HG03139 (cell line): ENCODE measurements at regions not wholly inside any gene's neighbourhood (a gene's known extent, or its start where the extent isn't known, plus 50 kb on each side); places are given as distances from the start of the nearest gene placed in this dataset.

Experiments used
- ATAC-seq: cut with Tn5 transposase; IDR thresholded peaks from one replicate; pipeline ENCODE4 v1.9.1; 2021; ENCODE audit not compliant: unreplicated experiment

DNA sequence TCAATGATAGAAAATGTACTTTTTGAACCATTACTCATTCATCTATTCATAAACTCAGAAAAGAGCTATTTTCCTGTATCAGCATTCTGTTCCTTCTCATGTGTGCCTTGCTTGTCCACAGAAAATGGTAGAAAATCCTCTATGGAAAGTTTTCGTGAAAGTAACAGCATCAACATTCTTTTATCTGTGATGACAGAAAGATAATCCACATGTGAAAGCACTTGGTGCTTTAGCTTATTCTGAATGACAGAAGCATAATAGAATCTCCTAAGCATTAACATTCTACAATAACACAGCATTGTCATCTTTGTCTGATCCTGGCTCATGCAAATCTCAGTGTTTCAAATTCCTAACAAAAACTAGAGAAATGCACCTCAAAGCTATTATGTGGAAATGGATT, 431.9 kb downstream of the ADAMTS20 start:
- no peak for ATAC-seq

DNA sequence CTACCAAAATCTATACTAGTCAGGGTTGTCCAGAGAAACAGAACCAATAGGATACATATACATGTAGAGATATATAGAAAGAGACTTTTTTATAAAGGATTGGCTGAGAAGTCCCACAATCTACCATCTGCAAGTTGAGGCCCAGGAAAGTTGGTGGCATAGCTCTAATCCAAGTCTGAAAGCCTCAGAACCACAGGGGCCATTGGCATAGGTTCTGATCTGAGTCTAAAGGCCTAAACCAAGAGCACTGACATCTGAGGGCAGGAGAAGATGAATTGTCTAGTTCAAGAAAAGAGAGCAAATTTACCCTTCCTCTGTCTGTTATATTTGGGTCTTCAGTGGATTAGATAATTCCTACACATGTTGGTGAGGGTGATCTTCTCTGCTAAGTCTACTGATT, 433.1 kb downstream of the ADAMTS20 start:
- ATAC-seq: no peak

DNA sequence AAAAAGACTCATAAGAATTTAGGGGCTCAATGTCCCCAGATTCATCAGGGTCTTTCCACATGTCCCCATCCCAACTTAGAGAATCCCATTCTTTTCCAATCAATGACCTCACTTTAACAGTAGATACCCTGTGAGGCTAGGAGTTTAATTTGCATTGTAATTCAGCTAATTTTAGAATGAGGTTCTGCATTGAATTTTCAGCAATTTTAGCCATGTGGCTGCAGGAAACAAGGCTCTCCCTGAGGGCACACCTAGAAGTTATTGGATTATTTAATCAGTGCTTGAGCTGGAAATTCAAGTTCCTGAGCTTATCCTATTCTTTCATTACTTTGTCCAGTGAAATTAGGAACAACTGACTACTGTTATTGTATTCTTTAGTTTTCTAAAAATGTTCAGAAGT, 433.8 kb downstream of the ADAMTS20 start:
- ATAC-seq: no peak

DNA sequence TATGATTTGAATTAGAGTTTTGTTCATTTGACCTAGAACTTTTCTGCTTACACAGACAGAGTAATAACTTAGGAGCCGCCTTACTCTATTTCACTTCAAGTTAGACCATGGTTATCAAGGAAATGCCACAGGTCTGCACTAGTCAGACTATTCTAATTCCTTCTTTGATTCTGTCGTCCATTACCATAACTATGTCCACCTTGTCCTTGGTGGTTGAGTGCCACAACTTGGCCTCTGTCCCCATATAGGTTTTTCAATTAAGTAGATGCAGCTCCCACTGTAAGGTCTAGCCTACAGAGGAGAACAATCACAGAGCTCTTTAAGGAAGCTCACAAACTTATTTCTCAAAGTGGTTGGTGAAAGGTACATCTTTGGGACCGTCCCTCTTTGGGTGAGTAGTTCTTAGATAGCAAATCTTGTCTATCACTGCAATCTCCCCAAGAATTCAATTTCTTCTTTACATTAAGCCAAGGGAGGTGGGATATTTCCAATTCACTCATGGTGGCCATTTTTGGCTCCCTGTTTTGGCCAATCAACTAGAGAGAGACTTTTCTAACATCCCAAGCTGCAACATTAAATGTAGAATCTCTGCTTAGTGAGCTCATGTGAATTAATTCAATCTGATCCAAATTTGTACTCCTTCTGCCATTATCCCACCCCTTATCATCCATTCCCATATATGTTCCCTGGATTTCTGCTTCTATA, 434.6 kb downstream of the ADAMTS20 start:
- ATAC-seq: no peak

DNA sequence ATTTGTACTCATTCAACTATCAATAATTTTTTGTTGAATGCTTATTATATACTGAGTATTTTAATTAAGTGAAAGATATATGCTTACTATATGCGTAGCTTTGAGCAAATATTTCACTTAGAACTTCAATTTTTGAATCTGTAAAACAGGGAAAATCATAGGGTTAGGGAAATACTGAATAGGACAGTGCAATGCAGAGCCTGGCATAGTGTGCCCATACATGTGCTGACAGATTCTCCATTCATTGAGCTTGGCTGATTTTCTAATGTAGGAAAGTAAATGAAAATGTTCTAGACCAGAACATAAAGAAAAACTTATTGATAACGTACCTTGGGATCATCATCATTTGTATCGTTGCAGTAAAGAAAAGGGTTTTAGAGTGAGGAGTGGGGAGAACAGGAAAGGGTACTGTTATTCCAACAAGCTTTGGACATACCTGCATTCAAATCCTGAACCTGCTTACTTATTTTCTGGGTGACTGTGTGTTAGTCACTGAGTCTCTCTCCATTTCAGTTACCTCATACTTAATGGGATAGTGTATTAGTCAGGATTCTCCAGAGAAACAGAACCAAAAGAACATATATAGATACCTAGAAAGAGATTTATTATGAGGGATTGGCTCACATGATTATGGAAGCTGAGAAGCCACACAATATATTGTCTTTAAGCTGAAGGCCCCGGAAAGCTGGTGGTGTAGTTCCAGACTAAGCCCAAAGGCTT, 436.4 kb downstream of the ADAMTS20 start:
- no peak for ATAC-seq

DNA sequence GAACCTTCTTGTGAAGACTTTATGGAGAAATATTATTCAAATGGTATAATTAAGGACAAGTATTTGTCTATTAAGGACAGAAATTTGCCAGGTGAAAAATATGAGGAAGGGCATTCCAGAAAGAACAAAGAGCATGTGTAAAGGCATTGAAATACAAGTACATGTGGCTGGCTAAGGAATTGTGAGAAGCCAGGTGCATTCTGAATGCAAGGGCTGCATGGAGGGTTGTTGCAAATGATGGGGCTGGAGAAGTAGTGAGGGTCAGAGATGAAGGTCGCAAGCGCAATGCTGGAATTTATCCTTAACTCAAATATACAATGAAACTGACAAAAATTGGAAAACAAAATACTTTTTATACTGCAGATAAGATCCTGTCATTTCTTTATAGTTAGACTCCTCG, 437.7 kb downstream of the ADAMTS20 start:
- ATAC-seq: no peak

DNA sequence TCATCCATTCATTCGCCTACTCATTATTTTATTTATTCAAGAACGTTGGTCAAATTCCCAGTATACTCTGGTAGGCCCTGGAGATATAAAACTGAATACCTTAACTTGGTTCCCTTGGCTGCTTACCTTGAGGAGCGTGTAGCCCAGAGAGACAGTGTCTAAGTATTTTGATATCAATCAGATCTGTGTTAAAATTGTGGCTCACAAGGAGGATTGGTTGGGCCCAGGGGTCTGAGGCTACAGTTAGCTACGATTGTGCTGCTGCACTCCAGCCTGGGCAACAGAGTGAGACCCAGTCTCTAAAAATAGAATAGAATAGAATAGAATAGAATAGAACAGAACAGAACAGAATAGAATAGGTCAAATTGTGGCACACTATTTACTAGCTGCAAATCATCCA, 438.4 kb downstream of the ADAMTS20 start:
- ATAC-seq: no peak

DNA sequence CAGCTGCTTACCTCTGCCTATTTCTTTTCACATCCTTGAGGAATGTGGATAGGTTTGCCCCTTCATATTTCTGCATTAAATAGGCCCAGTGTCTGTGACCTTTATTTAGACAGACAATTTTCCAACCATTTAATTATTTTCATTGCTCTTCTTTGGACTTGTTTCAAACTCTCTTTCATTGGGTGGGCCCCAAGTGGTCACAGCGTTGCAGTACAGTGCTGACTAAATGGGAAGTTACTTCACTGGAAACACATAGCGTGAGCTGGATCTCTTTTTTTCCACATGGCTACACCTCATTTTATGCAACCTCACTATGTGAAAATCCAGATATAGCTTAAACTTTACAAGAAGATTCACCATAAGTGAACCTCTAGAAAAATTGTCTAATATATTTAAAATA, 438.9 kb downstream of the ADAMTS20 start:
- ATAC-seq: no peak

DNA sequence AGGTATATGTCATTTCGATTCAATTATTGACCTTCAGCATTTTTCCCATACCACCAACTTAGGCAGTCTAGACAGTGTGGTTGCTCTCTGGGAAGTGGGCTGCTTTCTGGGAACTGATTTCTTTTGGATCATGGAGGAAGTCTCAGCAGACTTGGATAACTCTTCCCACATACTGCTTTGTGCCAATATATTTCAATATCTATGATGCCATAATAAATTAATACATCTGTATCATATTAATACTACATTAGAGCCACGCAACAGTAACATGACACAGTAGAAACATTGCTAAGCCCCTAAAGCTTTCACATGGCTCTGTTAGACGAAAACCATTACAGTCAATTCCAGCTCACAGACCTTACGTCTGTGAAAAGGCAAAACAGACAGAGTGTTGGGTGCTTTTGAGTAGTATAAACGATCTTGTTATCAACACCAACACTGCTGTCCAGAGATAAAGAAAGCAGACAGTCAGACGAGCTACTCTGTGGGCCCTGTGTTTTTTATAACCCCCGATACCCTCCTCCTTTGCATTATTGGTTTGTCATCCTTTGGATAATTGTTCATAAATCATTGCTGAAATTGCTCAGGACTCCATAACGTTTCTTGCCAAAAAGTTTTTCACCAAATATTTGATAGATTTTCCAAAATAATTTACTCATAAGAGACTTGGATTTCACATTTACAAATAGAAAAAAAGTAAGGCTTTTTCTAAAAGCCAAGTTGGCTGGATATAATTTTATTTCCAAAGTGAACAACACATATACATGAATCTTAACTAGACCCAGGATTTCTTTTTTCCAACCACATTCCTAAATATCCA, 439.7 kb downstream of the ADAMTS20 start:
- ATAC-seq: no peak

DNA sequence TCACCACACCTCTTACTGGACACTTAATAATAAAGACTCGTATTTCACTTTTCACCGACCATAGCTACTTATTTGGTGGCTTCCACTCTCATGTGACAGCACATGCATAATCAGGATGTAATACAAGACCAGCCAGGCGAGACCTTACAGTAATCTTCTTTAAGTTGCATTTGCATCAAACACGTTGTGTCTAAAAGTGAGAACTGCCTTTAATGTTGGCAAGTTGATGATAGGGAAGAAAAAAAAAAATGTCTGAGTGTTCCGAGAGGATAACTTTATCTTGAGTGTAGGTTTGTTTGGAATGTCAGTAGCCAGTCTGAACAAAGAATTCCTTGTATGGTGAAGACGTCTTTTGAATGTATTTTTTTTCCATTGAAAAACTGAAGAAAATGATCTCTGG, 440.4 kb downstream of the ADAMTS20 start:
- ATAC-seq: no peak

DNA sequence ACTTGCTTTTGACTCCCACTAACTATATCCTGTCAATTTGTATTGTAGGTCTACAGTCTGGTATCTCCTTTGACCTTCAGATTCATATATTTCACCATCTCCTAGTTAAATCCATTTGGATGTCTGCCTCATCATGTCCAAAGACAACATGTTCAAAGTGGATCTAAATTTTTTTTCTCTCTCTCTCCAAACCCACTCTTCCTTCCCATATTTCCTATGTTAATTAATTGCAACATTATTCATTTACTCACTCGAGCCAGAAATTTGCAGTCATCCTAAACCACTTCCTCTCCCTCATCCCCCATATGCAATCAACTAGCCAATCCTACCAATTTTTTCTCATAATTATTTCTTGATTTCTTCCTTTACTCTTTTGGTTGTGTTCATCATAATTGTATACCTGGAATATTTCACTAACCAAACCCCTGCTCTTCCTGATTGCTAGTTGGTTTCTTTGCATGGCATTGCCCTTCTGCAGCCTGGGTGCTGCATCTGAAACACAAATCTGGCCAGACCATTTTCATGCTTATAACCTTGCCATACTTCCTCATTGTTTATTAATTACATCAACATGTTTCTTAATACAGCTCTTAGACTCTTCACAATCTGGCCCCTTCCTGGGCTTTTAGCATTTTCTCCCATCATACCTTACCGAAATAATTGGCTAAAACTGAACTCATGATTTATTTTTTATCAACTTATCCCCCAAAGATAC, 442.2 kb downstream of the ADAMTS20 start:
- no peak for ATAC-seq

DNA sequence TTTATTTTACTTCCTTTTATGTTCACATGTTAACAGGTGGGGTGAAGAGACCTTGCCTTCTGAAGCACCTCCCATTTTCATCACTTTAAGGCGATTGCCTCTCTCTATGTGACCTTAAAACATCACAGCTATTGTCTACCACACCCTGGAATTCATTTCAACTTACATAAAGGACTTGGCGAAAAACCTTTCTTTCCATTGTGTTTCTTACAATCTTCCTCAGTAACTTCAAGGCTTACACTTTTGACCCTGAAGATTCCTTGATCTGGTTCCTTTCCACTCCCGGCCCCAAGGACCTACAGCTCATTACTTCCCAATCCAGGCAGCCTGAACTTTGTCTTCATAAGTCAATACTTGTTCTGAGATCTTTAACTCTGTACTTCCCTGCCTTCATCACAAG, 443.3 kb downstream of the ADAMTS20 start:
- no peak for ATAC-seq

DNA sequence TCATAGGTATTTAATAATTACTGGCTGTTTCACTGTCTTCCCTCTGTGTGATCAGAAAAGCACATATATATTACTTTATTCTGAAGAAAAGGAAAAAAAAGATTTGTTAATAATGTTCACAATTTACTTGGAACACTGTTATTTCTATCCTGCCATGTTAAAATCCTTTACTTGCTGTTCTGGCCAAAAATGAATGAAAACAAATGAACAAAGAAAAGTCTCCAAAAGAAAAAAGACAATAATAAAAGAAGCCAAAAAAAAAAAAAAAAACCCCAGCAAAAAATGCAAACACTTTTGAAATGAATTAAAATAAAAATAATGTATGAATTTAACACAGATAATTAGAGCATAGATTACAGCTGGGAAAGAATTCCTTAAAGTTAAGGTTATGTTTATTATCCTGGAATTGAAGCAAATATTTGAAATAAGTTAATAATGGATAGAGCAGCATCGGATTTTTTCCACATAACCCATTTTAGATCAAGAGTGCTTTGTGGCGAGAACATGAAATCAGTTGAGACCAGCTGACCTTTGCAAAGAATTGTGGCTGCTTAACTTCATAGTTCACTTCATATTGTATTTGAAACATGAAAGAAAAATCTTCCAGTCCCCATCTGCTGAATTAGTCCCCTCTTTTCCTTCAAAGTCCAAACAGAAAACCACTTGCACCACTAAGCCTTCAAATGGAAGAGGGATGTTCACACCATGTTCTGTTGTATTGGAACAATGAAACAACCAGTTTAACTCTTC, 444.8 kb downstream of the ADAMTS20 start:
- ATAC-seq: no peak

DNA sequence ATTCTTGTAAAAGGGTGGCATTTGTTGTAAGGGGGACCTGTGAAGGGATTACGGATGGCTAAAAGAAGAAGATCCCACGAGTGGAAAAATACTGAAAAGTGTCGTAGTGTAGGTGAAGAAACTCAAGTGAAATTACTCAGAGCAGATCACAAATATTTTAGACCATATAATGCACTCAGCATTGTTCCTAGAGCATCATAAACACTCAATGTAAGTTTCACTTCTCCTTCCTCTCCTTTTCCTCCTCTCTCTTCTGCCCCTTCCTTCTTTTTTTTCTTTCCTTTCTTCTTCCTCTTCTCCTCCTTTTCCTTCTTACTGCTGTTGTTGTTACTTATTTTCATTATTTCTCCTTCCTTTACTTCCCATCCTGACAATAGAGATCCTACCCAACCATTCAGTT, 445.6 kb downstream of the ADAMTS20 start:
- ATAC-seq: no peak

DNA sequence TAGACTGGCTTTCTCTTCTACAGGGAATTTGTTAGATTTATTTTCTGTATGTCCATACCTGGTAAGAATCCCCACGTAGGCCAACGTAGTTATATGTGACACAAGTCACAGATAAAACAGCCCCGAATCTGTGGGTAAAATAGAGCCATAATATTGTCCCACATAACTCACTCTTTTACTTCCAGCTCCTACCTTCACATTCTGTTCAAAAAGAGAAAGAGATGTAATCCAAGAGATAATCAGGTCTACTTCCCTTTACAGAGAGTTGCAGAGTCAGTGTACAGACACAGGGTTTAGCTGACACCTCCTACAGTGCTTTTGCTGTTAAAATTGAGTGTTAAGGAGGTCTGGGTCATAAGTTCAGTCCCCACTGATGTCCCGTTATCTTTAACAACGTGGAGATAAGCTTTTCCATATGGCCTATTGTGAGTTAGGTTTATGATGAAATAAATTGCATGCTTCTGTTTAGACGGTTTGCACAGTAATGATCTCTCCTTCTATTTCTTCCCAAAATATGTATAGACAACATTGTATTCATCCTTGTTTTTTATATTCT, 446.5 kb downstream of the ADAMTS20 start:
- ATAC-seq: no peak

DNA sequence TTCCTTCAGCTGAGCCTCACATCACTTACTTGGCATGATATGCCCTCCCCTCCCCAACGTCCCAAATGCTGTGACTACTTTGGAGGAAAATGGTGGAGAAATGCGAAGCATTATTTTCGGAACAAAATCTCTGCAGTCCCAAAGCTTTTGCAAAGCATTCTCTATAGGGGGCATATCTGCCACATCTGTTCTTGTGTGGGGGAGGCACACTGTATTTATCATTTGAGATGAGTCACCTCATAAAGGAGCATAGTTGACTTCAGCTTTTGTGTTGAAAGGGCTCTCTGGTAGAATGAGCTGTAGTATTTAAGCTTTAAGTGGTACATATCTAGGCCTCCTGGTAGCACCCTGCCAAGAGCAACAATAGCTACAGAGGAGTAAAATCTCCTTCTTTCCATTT, 447.5 kb downstream of the ADAMTS20 start:
- ATAC-seq: no peak

DNA sequence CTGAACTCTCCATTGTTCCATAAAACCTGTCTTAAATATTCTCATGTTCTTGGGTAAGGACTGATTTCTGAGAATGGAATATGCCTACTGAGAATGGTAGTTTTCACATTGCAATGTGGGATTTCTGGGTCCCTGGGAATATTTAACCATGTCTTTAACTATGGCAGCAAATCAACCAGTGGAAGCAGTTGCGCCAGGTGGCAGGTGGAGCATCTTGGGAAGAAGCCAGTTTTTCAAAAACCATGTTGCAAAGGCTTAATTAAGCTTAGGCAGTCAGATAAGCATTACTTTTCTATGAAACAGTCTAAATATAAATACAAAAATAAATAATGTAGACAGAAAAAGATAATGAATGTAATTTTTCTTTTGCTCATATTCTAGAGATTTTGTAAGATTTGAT, 448.1 kb downstream of the ADAMTS20 start:
- no peak for ATAC-seq

DNA sequence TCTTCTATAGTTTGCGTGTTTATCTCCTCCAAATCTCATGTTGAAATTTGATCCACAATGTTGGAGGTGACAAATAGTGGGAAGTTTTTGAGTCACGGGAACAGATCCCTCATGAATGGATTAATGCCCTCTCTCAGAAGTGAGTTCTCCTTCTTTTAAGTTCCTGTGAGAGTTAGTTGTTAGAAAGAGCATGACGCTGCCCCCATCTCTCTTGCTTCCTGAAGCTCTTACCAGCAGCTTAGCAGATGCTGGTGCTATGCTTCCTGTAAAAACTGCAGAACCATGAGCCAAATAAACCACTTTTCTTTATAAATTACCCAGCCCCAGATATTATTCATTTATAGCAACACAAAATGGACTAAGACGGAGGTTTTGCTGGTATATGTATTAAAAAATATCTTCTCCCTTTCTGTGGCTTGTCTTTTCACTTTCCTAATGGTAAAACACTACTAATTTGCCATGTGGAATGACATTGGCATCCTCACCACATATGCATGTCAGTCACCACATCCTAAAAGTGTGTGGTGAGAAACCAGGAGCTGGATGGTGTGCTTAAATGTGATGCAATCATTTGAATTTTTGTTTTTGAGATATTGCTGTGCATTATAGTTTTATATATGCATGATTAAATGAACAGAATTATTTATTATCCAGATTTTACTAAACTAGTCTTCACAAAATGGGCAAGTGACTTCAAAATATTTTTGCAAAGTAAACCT, 449.3 kb downstream of the ADAMTS20 start:
- no peak for ATAC-seq

DNA sequence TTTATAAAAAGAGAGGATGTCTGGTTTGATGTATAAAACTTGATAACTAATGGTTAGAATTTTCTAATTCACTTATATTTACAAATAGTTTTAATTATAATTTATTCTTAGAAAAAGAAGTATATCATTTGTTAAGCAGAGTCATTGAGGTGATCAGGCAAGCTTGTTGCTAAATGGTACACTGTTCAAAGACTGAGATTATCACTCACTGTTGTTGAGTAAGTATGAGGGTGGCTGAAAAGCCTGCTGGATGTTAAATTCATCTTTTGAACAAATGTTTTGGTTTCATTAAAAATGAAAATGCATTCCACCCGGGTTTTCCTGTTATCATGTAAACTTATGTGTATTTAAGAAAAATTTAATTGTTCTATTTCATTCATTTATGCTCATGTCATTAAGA, 451.8 kb downstream of the ADAMTS20 start:
- no peak for ATAC-seq

DNA sequence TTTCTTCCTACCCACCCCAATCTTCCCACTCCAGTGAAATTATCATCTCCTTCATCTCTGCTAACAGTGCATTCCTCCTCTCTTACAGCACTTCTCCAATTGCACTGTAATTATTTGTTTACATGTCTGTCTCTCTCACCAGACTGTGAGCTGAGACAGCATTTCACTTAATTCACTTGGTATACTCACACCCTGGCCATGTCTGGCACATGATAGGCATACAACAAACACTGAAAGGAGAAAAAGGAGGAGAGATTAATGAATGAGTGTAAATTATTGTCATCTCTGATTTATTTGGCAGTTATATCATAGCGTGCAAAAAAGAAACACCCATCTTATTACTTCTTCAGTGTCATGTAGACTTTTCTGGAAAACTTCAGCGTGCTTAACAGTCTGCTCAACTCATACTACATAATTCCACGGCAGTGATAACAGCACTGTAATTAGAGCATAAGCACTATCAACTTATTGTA, 452.3 kb downstream of the ADAMTS20 start:
- ATAC-seq: no peak
